ENCODE measurements at regions not wholly inside any gene's neighbourhood (a gene's known extent, or its start where the extent isn't known, plus 50 kb on each side); places are given as distances from the start of the nearest gene placed in this dataset.

GRCh38 chr10:130655313-130656186, 519.4 kb downstream of the GLRX3 start:
- Histone ChIP-seq H3K9me2 (replicated peaks; ENCODE audit: low read length) (no peaks in the 10 kb centered on the region), H3K9ac (ENCODE audit: low read length) (no peak overlapping the region), H3K4me2 (ENCODE audit: low read length) (no peak overlapping the region), H3K27ac (ENCODE audit: low read length) (no peak overlapping the region), H3F3A (ENCODE audit: low read length, unreplicated experiment) (no peaks in the 10 kb centered on the region), H3K4me1 (ENCODE audit: insufficient read depth, low read length) (no peaks in the 10 kb centered on the region), H4K20me1 (ENCODE audit: low read length) (no peaks in the 10 kb centered on the region), H3K79me2 (ENCODE audit: low read length) (no peaks in the 10 kb centered on the region), H3K27me3 (ENCODE audit: low read length) (no peaks in the 10 kb centered on the region), H3K36me3 (ENCODE audit: low read depth, low read length) (no peaks in the 10 kb centered on the region), H3K9me3 (ENCODE audit: low read length) (no peaks in the 10 kb centered on the region), H2AFZ (ENCODE audit: low read length) (no peak overlapping the region), H3K4me3 (ENCODE audit: low read length) (no peak overlapping the region)
- POLR2A ChIA-PET (ENCODE audit: unreplicated experiment) = no interaction called here
- no peak for ATAC-seq
- BruUV-seq (replicated peaks) = no TSS peak
- DNase-seq = no peak
- CTCF ChIA-PET = no interaction called here
- TF ChIP-seq EZH2phosphoT487 (IDR thresholded peaks at IDR 0.05; ENCODE audit: borderline replicate concordance, low read length) (no peak), CTCF (conservative IDR thresholded peaks at IDR 0.05; ENCODE audit: low read depth, low read length) (no peak), EZH2 (IDR thresholded peaks at IDR 0.05; ENCODE audit: low read length, unreplicated experiment) (no peak)
- intact Hi-C loops (cut with micrococcal nuclease) = no loop called here

- DNase-seq (no peak), ATAC-seq (no peak)
- no peaks in the 10 kb centered on the region for H3K27me3 ChIP-seq (ENCODE audit: low read length)
- H2AFZ ChIP-seq (ENCODE audit: low read length) = no peak overlapping the region
- no peaks in the 10 kb centered on the region for H3K79me2 ChIP-seq (ENCODE audit: low read length)
- H3K36me3 ChIP-seq (ENCODE audit: low read depth, low read length) = no peaks in the 10 kb centered on the region
- H3K9me3 ChIP-seq (ENCODE audit: low read length) = no peaks in the 10 kb centered on the region
- BruUV-seq (replicated peaks) = no TSS peak
- no peaks in the 10 kb centered on the region for H3K4me1 ChIP-seq (ENCODE audit: insufficient read depth, low read length)
- TF ChIP-seq CTCF (conservative IDR thresholded peaks at IDR 0.05; ENCODE audit: low read depth, low read length) (no peak), EZH2phosphoT487 (IDR thresholded peaks at IDR 0.05; ENCODE audit: borderline replicate concordance, low read length) (no peak), EZH2 (IDR thresholded peaks at IDR 0.05; ENCODE audit: low read length, unreplicated experiment) (no peak)
- no peaks in the 10 kb centered on the region for H4K20me1 ChIP-seq (ENCODE audit: low read length)
- H3F3A ChIP-seq (ENCODE audit: low read length, unreplicated experiment) = no peaks in the 10 kb centered on the region
- intact Hi-C loops (cut with micrococcal nuclease) = no loop called here
- ChIA-PET CTCF (no interaction called here), POLR2A (ENCODE audit: unreplicated experiment) (no interaction called here)
- no peak overlapping the region for H3K27ac ChIP-seq (ENCODE audit: low read length)
- H3K4me3 ChIP-seq (ENCODE audit: low read length) = no peak overlapping the region
- H3K4me2 ChIP-seq (ENCODE audit: low read length) = no peak overlapping the region
- H3K9me2 ChIP-seq (replicated peaks; ENCODE audit: low read length) = no peaks in the 10 kb centered on the region
- H3K9ac ChIP-seq (ENCODE audit: low read length) = no peak overlapping the region
Measured at GRCh38 chr10:130656187-130656575, 520.0 kb downstream of the GLRX3 start.

- ChIA-PET POLR2A (ENCODE audit: unreplicated experiment) (no interaction called here), CTCF (no interaction called here)
- BruUV-seq (replicated peaks) = no TSS peak
- Histone ChIP-seq H2AFZ (ENCODE audit: low read length) (no peak overlapping the region), H3K4me1 (ENCODE audit: insufficient read depth, low read length) (no peaks in the 10 kb centered on the region), H3F3A (ENCODE audit: low read length, unreplicated experiment) (no peaks in the 10 kb centered on the region), H3K36me3 (ENCODE audit: low read depth, low read length) (no peaks in the 10 kb centered on the region), H3K27me3 (ENCODE audit: low read length) (no peaks in the 10 kb centered on the region), H3K9me2 (replicated peaks; ENCODE audit: low read length) (no peaks in the 10 kb centered on the region), H3K4me3 (ENCODE audit: low read length) (no peak overlapping the region), H4K20me1 (ENCODE audit: low read length) (no peaks in the 10 kb centered on the region), H3K4me2 (ENCODE audit: low read length) (no peak overlapping the region), H3K27ac (ENCODE audit: low read length) (no peak overlapping the region), H3K9ac (ENCODE audit: low read length) (no peak overlapping the region), H3K9me3 (ENCODE audit: low read length) (no peaks in the 10 kb centered on the region), H3K79me2 (ENCODE audit: low read length) (no peaks in the 10 kb centered on the region)
- intact Hi-C loops (cut with micrococcal nuclease) = no loop called here
- DNase-seq (no peak), ATAC-seq (no peak)
- TF ChIP-seq CTCF (conservative IDR thresholded peaks at IDR 0.05; ENCODE audit: low read depth, low read length) (no peak), EZH2phosphoT487 (IDR thresholded peaks at IDR 0.05; ENCODE audit: borderline replicate concordance, low read length) (no peak), EZH2 (IDR thresholded peaks at IDR 0.05; ENCODE audit: low read length, unreplicated experiment) (no peak)
Measured at GRCh38 chr10:130656582-130657133, 520.5 kb downstream of the GLRX3 start.
